ENCODE measurements at regions not wholly inside any gene's neighbourhood (a gene's known extent, or its start where the extent isn't known, plus 50 kb on each side); places are given as distances from the start of the nearest gene placed in this dataset.
"Not testable (repeated sequence)": the region's sequence is repeated elsewhere in the genome, so short reads cannot be mapped to it uniquely, and the experiment has no call there.

DNA sequence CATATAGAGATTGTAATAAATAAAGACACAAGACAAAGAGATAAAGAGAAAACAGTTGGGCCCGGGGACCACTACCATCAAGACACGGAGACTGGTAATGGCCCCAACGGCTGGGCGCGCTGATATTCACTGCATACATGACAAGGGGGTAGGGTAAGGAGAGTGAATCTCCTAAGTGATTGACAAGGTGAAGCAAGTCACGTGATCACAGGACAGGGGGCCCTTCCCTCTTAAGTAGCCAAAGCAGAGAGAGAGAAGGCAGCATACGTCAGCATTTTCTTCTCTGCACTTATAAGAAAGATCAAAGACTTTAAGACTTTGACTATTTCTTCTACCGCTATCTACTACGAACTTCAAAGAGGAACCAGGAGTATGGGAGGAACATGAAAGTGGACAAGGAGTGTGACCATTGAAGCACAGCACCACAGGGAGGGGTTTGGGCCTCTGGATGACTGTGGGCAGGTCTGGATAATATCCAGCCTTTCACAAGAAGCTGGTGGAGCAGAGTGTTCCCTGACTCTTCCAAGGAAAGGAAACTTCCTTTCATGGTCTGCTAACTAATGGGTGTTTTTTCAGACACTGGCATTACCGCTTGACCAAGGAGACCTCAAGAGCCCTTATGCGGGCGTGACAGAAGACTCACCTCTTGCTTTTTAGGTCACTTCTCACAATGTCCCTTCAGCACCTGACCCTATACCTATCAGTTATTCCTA is 75.6 kb downstream of the MRPL39 start:
- not testable (repeated sequence) for H3K9ac ChIP-seq (ENCODE audit: low read depth in 1 of 2, low read length in 2 of 2); H3K27ac ChIP-seq (ENCODE audit: low read depth in 2 of 2, low read length in 2 of 2)

DNA sequence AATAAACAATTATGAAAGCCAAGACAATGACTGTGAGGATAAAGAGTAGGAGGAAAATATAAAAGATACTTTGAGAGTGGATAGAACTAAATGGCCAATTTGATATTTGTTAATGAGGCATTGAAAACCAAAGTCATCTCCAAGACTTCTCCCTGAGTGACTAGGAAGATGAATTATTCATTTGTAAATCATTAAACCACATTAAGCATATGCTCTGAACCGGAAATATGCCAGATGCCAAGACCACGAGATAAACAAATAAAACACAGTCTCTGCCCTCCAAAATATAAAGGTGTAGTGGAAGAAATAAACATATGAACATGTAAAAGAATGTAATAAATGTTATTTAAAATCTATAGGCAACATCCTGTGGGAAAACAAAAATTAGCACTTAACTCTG is 78.8 kb downstream of the MRPL39 start:
- H3K4me3 ChIP-seq (ENCODE audit: low read length in 2 of 2): no peak overlapping the region
- no peaks in the 10 kb centered on the region for H3K27me3 ChIP-seq (ENCODE audit: control insufficient read depth in 2 of 2, insufficient read depth in 2 of 2, low read length in 2 of 2)
- H3K9me3 ChIP-seq (ENCODE audit: control insufficient read depth in 2 of 2, low read length in 2 of 2): no peaks in the 10 kb centered on the region
- H3K4me1 ChIP-seq (ENCODE audit: control insufficient read depth in 2 of 2, insufficient read depth in 2 of 2, low read length in 2 of 2): no peaks in the 10 kb centered on the region
- no peak overlapping the region for H3K9ac ChIP-seq (ENCODE audit: low read depth in 1 of 2, low read length in 2 of 2)
- no peak overlapping the region for H3K27ac ChIP-seq (ENCODE audit: low read depth in 2 of 2, low read length in 2 of 2)
- H3K36me3 ChIP-seq (ENCODE audit: control insufficient read depth in 2 of 2, insufficient read depth in 2 of 2, low read length in 2 of 2): no peaks in the 10 kb centered on the region

More for the DNA sequence above, 75.6 kb downstream of the MRPL39 start:
- not testable (repeated sequence) for H3K36me3 ChIP-seq (ENCODE audit: control insufficient read depth in 2 of 2, insufficient read depth in 2 of 2, low read length in 2 of 2); H3K4me3 ChIP-seq (ENCODE audit: low read length in 2 of 2); H3K4me1 ChIP-seq (ENCODE audit: control insufficient read depth in 2 of 2, insufficient read depth in 2 of 2, low read length in 2 of 2); H3K27me3 ChIP-seq (ENCODE audit: control insufficient read depth in 2 of 2, insufficient read depth in 2 of 2, low read length in 2 of 2); H3K9me3 ChIP-seq (ENCODE audit: control insufficient read depth in 2 of 2, low read length in 2 of 2)

DNA sequence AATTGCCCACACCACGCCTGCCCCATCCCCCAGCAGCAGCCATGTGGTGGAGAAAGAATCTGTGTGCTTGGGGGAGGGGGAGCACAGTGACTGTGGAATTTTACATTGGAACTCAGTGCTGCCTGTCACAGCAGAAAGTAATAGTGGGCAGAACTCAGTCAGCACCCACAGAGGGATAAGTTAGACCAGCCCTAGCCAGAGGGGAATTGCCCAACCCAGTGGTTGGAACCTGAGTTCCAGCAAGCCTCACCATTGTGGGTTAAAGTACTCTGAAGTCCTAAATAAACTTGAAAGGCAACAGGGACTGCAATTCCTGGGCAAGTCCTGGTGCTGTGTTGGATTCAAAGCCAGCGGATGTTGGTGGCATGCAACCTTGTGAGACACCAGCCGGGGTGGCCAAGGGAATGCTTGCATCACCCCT is 88.8 kb downstream of the MRPL39 start:
- H3K9ac ChIP-seq (ENCODE audit: low read depth in 1 of 2, low read length in 2 of 2): no peak overlapping the region
- H3K9me3 ChIP-seq (ENCODE audit: control insufficient read depth in 2 of 2, low read length in 2 of 2): no peaks in the 10 kb centered on the region
- H3K4me3 ChIP-seq (ENCODE audit: low read length in 2 of 2): no peak overlapping the region
- no peak overlapping the region for H3K27ac ChIP-seq (ENCODE audit: low read depth in 2 of 2, low read length in 2 of 2)
- H3K36me3 ChIP-seq (ENCODE audit: control insufficient read depth in 2 of 2, insufficient read depth in 2 of 2, low read length in 2 of 2): no peaks in the 10 kb centered on the region
- no peaks in the 10 kb centered on the region for H3K4me1 ChIP-seq (ENCODE audit: control insufficient read depth in 2 of 2, insufficient read depth in 2 of 2, low read length in 2 of 2)
- no peaks in the 10 kb centered on the region for H3K27me3 ChIP-seq (ENCODE audit: control insufficient read depth in 2 of 2, insufficient read depth in 2 of 2, low read length in 2 of 2)

DNA sequence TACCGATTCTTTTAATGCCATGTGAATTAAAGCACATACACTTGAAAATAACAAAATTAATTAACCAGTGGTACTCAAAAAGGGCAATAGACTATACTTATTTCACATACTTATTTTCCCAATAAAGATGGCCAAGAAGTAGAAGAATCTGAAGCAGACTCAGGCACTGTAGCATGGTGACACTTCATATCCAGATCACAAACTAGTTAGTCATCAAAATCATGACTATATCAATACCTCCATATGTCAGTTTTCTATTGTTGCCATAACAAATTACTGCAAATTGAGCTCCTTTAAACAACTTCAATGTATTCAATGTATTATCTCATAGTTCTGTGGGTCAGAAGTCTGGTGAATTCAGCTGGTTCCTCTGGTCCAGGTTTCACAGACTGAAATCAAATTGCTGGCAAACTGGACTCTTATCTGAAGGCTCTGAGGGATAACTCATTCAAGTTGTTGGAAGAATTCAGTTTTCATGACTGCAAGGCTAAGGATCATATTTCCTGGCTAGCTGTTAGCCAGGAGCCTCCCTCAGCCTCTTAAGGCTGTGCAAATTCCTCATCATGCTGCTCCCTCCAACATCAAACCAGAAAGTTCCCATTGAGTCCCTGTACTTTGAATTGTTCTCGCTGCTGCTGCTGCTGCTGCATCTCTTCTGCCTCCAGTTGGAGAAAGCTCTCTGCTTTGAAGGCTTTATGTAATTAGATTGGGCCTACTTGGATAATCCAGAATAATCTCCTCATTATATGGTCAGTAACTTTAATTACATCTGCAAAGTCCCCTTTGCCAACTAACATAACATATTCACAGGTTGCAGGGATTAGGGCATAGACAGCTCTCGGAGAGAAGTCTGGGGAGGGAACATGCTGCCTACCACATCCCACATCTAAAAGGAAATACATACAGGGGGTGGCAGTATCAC is 91.5 kb downstream of the MRPL39 start:
- Histone ChIP-seq H3K36me3 (ENCODE audit: control insufficient read depth in 2 of 2, insufficient read depth in 2 of 2, low read length in 2 of 2) (no peaks in the 10 kb centered on the region), H3K9ac (ENCODE audit: low read depth in 1 of 2, low read length in 2 of 2) (no peak overlapping the region), H3K4me3 (ENCODE audit: low read length in 2 of 2) (no peak overlapping the region), H3K27ac (ENCODE audit: low read depth in 2 of 2, low read length in 2 of 2) (no peak overlapping the region), H3K9me3 (ENCODE audit: control insufficient read depth in 2 of 2, low read length in 2 of 2) (no peaks in the 10 kb centered on the region), H3K27me3 (ENCODE audit: control insufficient read depth in 2 of 2, insufficient read depth in 2 of 2, low read length in 2 of 2) (no peaks in the 10 kb centered on the region), H3K4me1 (ENCODE audit: control insufficient read depth in 2 of 2, insufficient read depth in 2 of 2, low read length in 2 of 2) (no peaks in the 10 kb centered on the region)

DNA sequence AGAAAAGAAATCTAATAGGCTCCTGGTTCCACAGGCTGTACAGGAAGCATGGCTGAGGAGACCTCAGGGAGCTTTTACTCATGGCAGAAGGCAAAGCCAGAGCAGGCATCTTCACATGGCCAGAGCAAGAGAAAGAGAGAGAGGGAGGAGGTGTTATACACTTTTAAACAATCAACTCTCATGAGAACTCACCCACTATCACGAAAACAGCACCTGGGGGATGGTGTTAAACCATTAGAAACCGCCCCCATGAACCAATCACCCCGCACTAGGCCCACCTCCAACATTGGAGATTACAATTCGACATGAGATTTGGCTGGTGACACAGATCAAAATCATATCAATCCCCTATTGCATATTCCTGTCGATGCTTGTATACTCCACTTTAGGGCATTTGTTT is 93.5 kb downstream of the MRPL39 start:
- H3K36me3 ChIP-seq (ENCODE audit: control insufficient read depth in 2 of 2, insufficient read depth in 2 of 2, low read length in 2 of 2): no peaks in the 10 kb centered on the region
- no peak overlapping the region for H3K4me3 ChIP-seq (ENCODE audit: low read length in 2 of 2)
- no peak overlapping the region for H3K27ac ChIP-seq (ENCODE audit: low read depth in 2 of 2, low read length in 2 of 2)
- H3K4me1 ChIP-seq (ENCODE audit: control insufficient read depth in 2 of 2, insufficient read depth in 2 of 2, low read length in 2 of 2): no peaks in the 10 kb centered on the region
- no peaks in the 10 kb centered on the region for H3K9me3 ChIP-seq (ENCODE audit: control insufficient read depth in 2 of 2, low read length in 2 of 2)
- no peak overlapping the region for H3K9ac ChIP-seq (ENCODE audit: low read depth in 1 of 2, low read length in 2 of 2)
- H3K27me3 ChIP-seq (ENCODE audit: control insufficient read depth in 2 of 2, insufficient read depth in 2 of 2, low read length in 2 of 2): no peaks in the 10 kb centered on the region

DNA sequence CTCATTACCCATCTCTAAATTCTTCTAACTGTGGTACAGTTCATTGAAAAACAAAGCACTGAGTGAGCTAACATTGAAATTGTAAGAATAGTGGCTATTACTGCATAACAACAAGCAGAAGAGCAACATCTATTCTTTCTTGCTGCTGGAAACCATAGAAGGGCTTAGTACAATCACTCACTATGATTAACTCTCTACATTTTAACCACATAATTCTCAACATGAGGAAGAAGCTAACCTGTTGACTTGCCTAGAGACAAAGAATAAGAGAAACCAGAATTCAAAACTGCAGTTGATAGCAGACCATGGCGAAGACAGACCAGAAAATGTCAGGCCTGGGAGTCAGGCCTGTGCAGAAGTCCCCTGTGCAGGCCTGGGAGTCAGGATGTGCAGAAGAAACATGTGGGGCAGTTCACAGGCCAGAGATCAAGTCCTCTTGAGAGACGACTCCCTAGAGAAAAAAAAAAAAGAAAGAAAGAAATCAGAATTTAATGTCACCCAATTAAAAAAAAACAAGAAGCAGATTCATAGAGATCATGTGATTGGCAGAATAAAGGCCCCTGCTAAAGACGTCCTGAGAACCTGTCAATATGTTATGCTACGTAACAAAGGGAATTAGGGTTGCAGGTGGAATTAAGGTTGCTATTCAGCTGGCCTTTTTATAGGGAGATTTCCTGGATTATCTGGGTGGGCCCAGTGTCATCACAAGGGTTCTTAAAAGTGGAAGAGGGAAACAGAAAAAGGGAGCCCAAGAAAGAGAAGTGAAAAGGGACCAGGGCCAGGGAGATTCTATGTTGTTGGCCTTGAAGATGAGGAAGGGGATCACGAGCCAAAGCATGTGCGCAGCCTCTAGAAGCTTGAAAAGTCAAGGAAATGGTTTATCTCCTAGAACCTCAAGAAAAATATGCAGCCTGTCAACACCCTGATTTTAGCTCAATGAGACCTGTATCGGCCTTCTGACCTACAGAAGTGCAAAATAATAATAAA is 94.9 kb downstream of the MRPL39 start:
- no peaks in the 10 kb centered on the region for H3K4me1 ChIP-seq (ENCODE audit: control insufficient read depth in 2 of 2, insufficient read depth in 2 of 2, low read length in 2 of 2)
- no peak overlapping the region for H3K4me3 ChIP-seq (ENCODE audit: low read length in 2 of 2)
- no peaks in the 10 kb centered on the region for H3K9me3 ChIP-seq (ENCODE audit: control insufficient read depth in 2 of 2, low read length in 2 of 2)
- H3K9ac ChIP-seq (ENCODE audit: low read depth in 1 of 2, low read length in 2 of 2): no peak overlapping the region
- H3K27me3 ChIP-seq (ENCODE audit: control insufficient read depth in 2 of 2, insufficient read depth in 2 of 2, low read length in 2 of 2): no peaks in the 10 kb centered on the region
- no peak overlapping the region for H3K27ac ChIP-seq (ENCODE audit: low read depth in 2 of 2, low read length in 2 of 2)
- no peaks in the 10 kb centered on the region for H3K36me3 ChIP-seq (ENCODE audit: control insufficient read depth in 2 of 2, insufficient read depth in 2 of 2, low read length in 2 of 2)

DNA sequence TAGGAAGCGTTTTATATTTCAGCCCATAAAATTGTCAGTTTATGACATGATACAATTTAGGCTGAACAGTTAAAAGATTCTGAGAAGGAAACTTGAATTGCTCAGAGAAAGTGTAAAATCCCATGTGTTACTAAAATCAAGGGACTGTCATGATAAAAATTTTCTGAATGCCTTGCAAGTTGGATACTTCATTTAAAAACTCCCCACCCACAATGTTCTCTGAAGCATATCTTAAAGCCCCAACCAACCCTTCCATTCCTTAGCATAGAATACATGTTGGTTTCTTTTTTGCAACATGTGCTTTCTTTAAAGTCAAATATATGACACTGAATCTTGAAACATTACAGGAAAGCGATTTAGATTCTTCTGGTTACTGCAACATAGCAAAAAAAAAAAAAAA is 97.4 kb downstream of the MRPL39 start:
- H3K9me3 ChIP-seq (ENCODE audit: control insufficient read depth in 2 of 2, low read length in 2 of 2): no peaks in the 10 kb centered on the region
- H3K36me3 ChIP-seq (ENCODE audit: control insufficient read depth in 2 of 2, insufficient read depth in 2 of 2, low read length in 2 of 2): no peaks in the 10 kb centered on the region
- no peaks in the 10 kb centered on the region for H3K4me1 ChIP-seq (ENCODE audit: control insufficient read depth in 2 of 2, insufficient read depth in 2 of 2, low read length in 2 of 2)
- H3K4me3 ChIP-seq (ENCODE audit: low read length in 2 of 2): no peak overlapping the region
- no peak overlapping the region for H3K27ac ChIP-seq (ENCODE audit: low read depth in 2 of 2, low read length in 2 of 2)
- H3K9ac ChIP-seq (ENCODE audit: low read depth in 1 of 2, low read length in 2 of 2): no peak overlapping the region
- H3K27me3 ChIP-seq (ENCODE audit: control insufficient read depth in 2 of 2, insufficient read depth in 2 of 2, low read length in 2 of 2): no peaks in the 10 kb centered on the region

DNA sequence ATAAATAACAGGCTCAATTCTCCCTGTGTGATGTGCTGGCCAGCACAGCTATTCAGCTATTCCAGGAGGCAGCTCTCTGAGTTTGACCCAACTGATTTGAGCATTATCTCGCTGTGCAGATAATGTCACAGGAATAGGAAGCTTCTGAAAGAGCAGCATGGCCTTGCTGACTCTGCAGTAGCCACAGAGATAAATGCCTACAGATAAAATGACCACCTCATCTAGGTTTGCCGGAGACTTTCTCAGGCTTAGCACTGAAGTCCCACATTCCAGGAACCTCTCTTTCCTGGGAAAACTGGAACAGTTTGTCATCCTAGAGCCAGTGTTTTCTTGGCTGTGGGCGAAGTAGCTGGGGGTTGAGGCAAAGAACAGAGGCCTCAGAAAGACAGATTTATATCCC is 98.9 kb downstream of the MRPL39 start:
- Histone ChIP-seq H3K9ac (ENCODE audit: low read depth in 1 of 2, low read length in 2 of 2) (no peak overlapping the region), H3K36me3 (ENCODE audit: control insufficient read depth in 2 of 2, insufficient read depth in 2 of 2, low read length in 2 of 2) (no peaks in the 10 kb centered on the region), H3K27me3 (ENCODE audit: control insufficient read depth in 2 of 2, insufficient read depth in 2 of 2, low read length in 2 of 2) (no peaks in the 10 kb centered on the region), H3K9me3 (ENCODE audit: control insufficient read depth in 2 of 2, low read length in 2 of 2) (peaks cover 0 to 3% of the 10 kb centered on the region in 2 donors), H3K27ac (ENCODE audit: low read depth in 2 of 2, low read length in 2 of 2) (no peak overlapping the region), H3K4me3 (ENCODE audit: low read length in 2 of 2) (no peak overlapping the region), H3K4me1 (ENCODE audit: control insufficient read depth in 2 of 2, insufficient read depth in 2 of 2, low read length in 2 of 2) (no peaks in the 10 kb centered on the region)

DNA sequence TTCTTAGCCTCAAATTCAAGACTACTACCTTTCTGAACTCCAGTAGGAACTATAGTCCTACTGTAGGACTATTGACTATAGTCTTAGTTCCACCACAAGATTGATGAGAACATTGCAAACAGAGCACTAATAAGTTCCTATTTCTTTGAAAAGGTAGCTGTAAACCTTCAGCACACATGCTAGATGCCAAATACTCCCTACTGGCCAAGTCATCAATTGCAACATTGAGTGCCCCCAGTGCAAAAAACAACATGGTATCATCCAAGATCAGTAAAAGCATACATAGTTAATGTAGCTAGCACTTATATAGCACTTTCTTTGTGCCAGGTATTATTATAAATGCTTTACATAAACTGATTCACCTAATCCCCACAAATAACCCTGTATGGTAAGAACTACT is 99.8 kb downstream of the MRPL39 start:
- H3K4me3 ChIP-seq (ENCODE audit: low read length in 2 of 2): no peak overlapping the region
- no peak overlapping the region for H3K9ac ChIP-seq (ENCODE audit: low read depth in 1 of 2, low read length in 2 of 2)
- H3K27me3 ChIP-seq (ENCODE audit: control insufficient read depth in 2 of 2, insufficient read depth in 2 of 2, low read length in 2 of 2): no peaks in the 10 kb centered on the region
- no peak overlapping the region for H3K27ac ChIP-seq (ENCODE audit: low read depth in 2 of 2, low read length in 2 of 2)
- no peaks in the 10 kb centered on the region for H3K4me1 ChIP-seq (ENCODE audit: control insufficient read depth in 2 of 2, insufficient read depth in 2 of 2, low read length in 2 of 2)
- no peaks in the 10 kb centered on the region for H3K36me3 ChIP-seq (ENCODE audit: control insufficient read depth in 2 of 2, insufficient read depth in 2 of 2, low read length in 2 of 2)
- peaks cover 0 to 3% of the 10 kb centered on the region in 2 donors for H3K9me3 ChIP-seq (ENCODE audit: control insufficient read depth in 2 of 2, low read length in 2 of 2)
